HepG2 (cell line): ENCODE measurements at regions not wholly inside any gene's neighbourhood (a gene's known extent, or its start where the extent isn't known, plus 50 kb on each side); places are given as distances from the start of the nearest gene placed in this dataset.

ENCODE experiments used
- ATAC-seq: fragments of 200-7000 bp; cut with Tn5 transposase; 3 replicates; pipeline ENCODE4 v1.9.1; 2020; ENCODE audit warnings: mild to moderate bottlenecking, moderate library complexity
- BruUV-seq: library from RNA; stranded (reverse); fragments of 400-500 nt; replicated peaks from 2 replicates; lab custom pipeline; 2021; lab: Mats Ljungman, UMichigan
- CTCF ChIA-PET: fragments of 300-600 bp; formaldehyde crosslinking; extraction: SDS; loops from one replicate; lab custom pipeline; 2021; ENCODE audit warnings: low total read pairs, inconsistent platforms, low intra/inter-chr PET ratio; lab: Yijun Ruan, JAX
- POLR2A ChIA-PET: fragments of 350-600 bp; sonication (Branson Sonifier 250); formaldehyde crosslinking; loops from one replicate; lab custom pipeline; 2020; ENCODE audit warnings: antibody characterized with exemption, inconsistent platforms; lab: Yijun Ruan, JAX
- DNase-seq: peaks from one replicate; pipeline ENCODE4 v3.0.0-alpha.2; 2015; ENCODE audit warnings: low spot score
- FAIRE-seq: peaks from 3 replicates; lab custom pipeline; 2011; peaks lifted over from hg19 to GRCh38; lab: Jason Lieb, UNC
- H2AFZ ChIP-seq: one replicate; pipeline ENCODE4 v1.6.1; 2011; ENCODE audit warnings: low read length, inconsistent platforms
- H3K27ac ChIP-seq: fragments of 300-600 bp; 3 replicates; pipeline ENCODE4 v1.8.0; 2011; ENCODE audit warnings: mixed run types, mild to moderate bottlenecking, mixed read lengths, low read length, inconsistent platforms; ENCODE audit not compliant: insufficient read depth; ENCODE audit errors: extremely low read length
- H3K27me3 ChIP-seq, 2 experiments: fragments of 200-600 bp in 1 of 2; 2 replicates in 1 of 2; 3 replicates in 1 of 2; pipeline versions ENCODE4 v1.6.0 to v1.8.0; 2011; ENCODE audit warnings: low read length in 2 of 2, mild to moderate bottlenecking in 2 of 2, moderate library complexity in 2 of 2, inconsistent platforms in 1 of 2; ENCODE audit not compliant: insufficient read depth in 2 of 2, control insufficient read depth in 1 of 2
- H3K36me3 ChIP-seq, 2 experiments: fragments of 200-600 bp in 1 of 2; replicated peaks in 1 of 2; 2 replicates in 1 of 2; 3 replicates in 1 of 2; pipeline versions ENCODE4 v1.5.1 to v1.8.0; 2011; ENCODE audit warnings: low read length in 2 of 2, inconsistent platforms in 1 of 2; ENCODE audit not compliant: insufficient read depth in 2 of 2, control insufficient read depth in 1 of 2
- H3K4me1 ChIP-seq: 2 replicates; pipeline ENCODE4 v1.5.1; 2012; ENCODE audit warnings: low read length, inconsistent platforms; ENCODE audit not compliant: insufficient read depth
- H3K4me2 ChIP-seq: 2 replicates; pipeline ENCODE4 v1.6.0; 2011; ENCODE audit warnings: low read depth, low read length, inconsistent platforms
- H3K4me3 ChIP-seq, 3 experiments: fragments of 200-600 bp in 1 of 3; sonication (generic), shearing (Covaris generic) in 1 of 3; replicated peaks in 1 of 3; 2 replicates each; pipeline ENCODE4 v1.5.1; 2011 to 2016; ENCODE audit warnings: low read length in 3 of 3, inconsistent platforms in 2 of 3, low read depth in 2 of 3, mild to moderate bottlenecking in 2 of 3, control low read depth in 1 of 3, mixed read lengths in 1 of 3; ENCODE audit not compliant: insufficient read depth in 1 of 3
- H3K79me2 ChIP-seq: one replicate; pipeline ENCODE4 v1.6.1; 2011; ENCODE audit warnings: low read length, inconsistent platforms; ENCODE audit not compliant: insufficient read depth
- H3K9ac ChIP-seq: 2 replicates; pipeline ENCODE4 v1.6.0; 2011; ENCODE audit warnings: mild to moderate bottlenecking, low read depth, low read length, inconsistent platforms; ENCODE audit not compliant: insufficient read depth
- H3K9me3 ChIP-seq: 2 replicates; pipeline ENCODE4 v1.5.1; 2012; ENCODE audit warnings: mild to moderate bottlenecking, low read length
- H4K20me1 ChIP-seq: 2 replicates; pipeline ENCODE4 v1.6.0; 2011; ENCODE audit warnings: inconsistent platforms, mild to moderate bottlenecking, low read length, moderate library complexity; ENCODE audit not compliant: insufficient read depth
- AGO1 ChIP-seq: fragments of 200-400 bp; formaldehyde crosslinking; IDR thresholded peaks from 2 replicates; pipeline ENCODE4 v1.6.1; 2017; ENCODE audit warnings: mild to moderate bottlenecking, low read depth, low read length, moderate library complexity; ENCODE audit not compliant: poor library complexity, severe bottlenecking
- ELF3 ChIP-seq: IDR thresholded peaks from 2 replicates; pipeline ENCODE4 v1.6.1; 2016; ENCODE audit warnings: missing genetic modification reagents, missing compliant biosample characterization
- IRX3 ChIP-seq: sonication (generic); formaldehyde crosslinking; IDR thresholded peaks from 2 replicates; pipeline ENCODE4 v1.8.1; 2023; ENCODE audit warnings: mild to moderate bottlenecking, low read depth, missing genetic modification reagents, borderline replicate concordance
- JDP2 ChIP-seq: sonication (generic); formaldehyde crosslinking; IDR thresholded peaks from 2 replicates; pipeline ENCODE4 v1.8.1; 2022; ENCODE audit warnings: missing genetic modification reagents, borderline replicate concordance
- PAX8 ChIP-seq: sonication (generic); formaldehyde crosslinking; IDR thresholded peaks from 2 replicates; pipeline ENCODE4 v1.8.0; 2022; ENCODE audit warnings: mild to moderate bottlenecking, missing genetic modification reagents, borderline replicate concordance
- SUZ12 ChIP-seq: fragments of 150-350 bp; IDR thresholded peaks from 2 replicates; pipeline ENCODE4 v1.6.1; 2014; ENCODE audit warnings: low read depth, low read length
- ZNF563 ChIP-seq: sonication (generic); formaldehyde crosslinking; IDR thresholded peaks from 2 replicates; pipeline ENCODE4 v1.8.0; 2022; ENCODE audit warnings: mild to moderate bottlenecking, moderate library complexity, missing genetic modification reagents
- ZNF569 ChIP-seq: sonication (generic); formaldehyde crosslinking; IDR thresholded peaks from 2 replicates; pipeline ENCODE4 v1.5.0; 2020; ENCODE audit warnings: mild to moderate bottlenecking, missing genetic modification reagents, moderate library complexity, borderline replicate concordance
- WGBS: methylation state at CpG from one replicate; pipeline ENCODE4 v1.1.6; 2017; ENCODE audit warnings: low lambda C conversion rate; 5-methylcytosine and 5-hydroxymethylcytosine counted together
- in situ Hi-C: cut with HindIII; loops from 2 replicates; pipeline ENCODE4 v1.10.0; 2017; ENCODE audit warnings: low pct_unique_long_range_greater_than_20kb; ENCODE audit not compliant: extremely low pct_ligation_motif_present
- intact Hi-C: fragments of 100-400 bp; cut with micrococcal nuclease; formaldehyde crosslinking; loops from one replicate; pipeline ENCODE4 v1.10.0; 2022; ENCODE audit not compliant: unreplicated experiment
- TF ChIP-seq, protein P1 (sequence below): sonication (generic); formaldehyde crosslinking; IDR thresholded peaks from 2 replicates; pipeline ENCODE4 v1.5.0; 2020; ENCODE audit warnings: mild to moderate bottlenecking, missing genetic modification reagents, moderate library complexity

DNA sequence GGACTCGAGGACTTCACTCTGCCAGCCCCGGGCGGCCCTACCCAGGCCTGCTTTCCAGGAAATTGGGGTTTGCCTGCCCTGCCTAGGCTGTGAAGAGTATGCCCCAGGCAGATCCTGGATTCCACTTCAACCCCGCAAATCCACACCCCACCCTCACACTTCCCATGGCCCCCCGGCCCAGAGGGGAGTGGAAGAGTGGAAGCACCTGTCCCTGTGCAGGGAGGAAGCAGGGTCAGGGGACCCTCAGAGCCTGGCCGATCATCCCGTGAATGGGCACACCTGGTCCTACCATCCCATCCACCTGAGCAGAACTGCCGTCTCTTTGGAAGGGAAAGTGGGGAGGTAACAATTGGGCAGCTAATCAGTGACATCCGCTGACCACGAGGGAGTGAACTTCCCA is 245.2 kb downstream of the EIPR1 start:
- TF ChIP-seq ZNF563 (CRISPR knock-in tag), result no peak
- TF ChIP-seq ELF3, result no peak
- TF ChIP-seq IRX3 (CRISPR knock-in tag), result no peak
- TF ChIP-seq JDP2, result no peak
- TF ChIP-seq AGO1, result no peak
- TF ChIP-seq SUZ12, result no peak
- TF ChIP-seq, all 625 proteins: peak for 0
- in situ Hi-C loops, result no loop called here
- Histone ChIP-seq H3K27ac (no peak overlapping the region), H3K9ac (no peak overlapping the region), H3K27me3 (no peaks in the 10 kb centered on the region), H3K4me2 (no peak overlapping the region), H3K79me2 (no peaks in the 10 kb centered on the region), H3K4me1 (no peaks in the 10 kb centered on the region), H3K36me3 (no peaks in the 10 kb centered on the region), H3K9me3 (no peaks in the 10 kb centered on the region), H4K20me1 (no peaks in the 10 kb centered on the region), H3K4me3 (no peak overlapping the region), H2AFZ (no peak overlapping the region)
- ChIA-PET CTCF (no interaction called here), POLR2A (no interaction called here)
- no peak for DNase-seq
- 80% methylated on average over 9 of the region's 10 CpGs for WGBS
- no peak for FAIRE-seq
- intact Hi-C loops, result no loop called here
- 0 out of 3 replicates have a peak, but pooled peaks have one; percentile 12 for ATAC-seq
- no TSS peak for BruUV-seq

DNA sequence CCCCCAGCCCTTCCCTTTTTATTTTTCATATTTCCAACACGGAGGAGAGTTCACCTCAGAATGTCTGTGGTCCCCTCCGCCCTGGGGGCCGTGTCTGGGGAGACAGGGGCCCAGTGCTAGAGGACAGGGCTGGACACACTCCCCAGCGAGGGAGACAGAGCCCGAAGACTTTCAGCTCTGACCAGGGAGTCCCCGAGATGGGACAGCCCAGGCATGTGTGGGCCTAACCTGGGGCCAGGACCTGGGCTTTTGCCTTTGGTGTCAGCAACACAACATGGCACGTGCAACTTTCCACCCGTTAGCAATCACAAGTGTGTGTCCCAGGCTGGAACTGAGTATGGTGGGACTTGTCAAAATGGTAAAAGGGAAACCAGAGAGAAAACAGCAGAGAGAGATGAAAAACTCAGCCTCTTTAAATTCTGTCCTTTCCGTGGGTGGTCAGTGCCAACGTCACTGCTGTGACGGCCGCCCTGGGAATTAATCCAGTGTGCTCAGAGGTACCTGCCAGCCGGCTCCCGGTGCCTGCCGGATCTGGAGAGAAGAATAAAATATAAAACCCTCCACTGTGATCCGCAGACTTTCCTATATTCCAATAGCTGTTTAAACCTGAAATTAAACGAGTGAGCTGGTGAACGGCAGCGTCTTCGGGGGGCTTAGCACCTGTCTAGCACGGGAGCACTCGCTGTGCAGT is 245.8 kb downstream of the EIPR1 start:
- ChIA-PET POLR2A (no interaction called here), CTCF (no interaction called here)
- intact Hi-C loops, result no loop called here
- Histone ChIP-seq H3K27ac (no peak overlapping the region), H4K20me1 (no peaks in the 10 kb centered on the region), H2AFZ (no peak overlapping the region), H3K4me1 (no peaks in the 10 kb centered on the region), H3K9me3 (no peaks in the 10 kb centered on the region), H3K36me3 (no peaks in the 10 kb centered on the region), H3K27me3 (no peaks in the 10 kb centered on the region), H3K4me2 (no peak overlapping the region), H3K79me2 (no peaks in the 10 kb centered on the region), H3K9ac (no peak overlapping the region), H3K4me3 (no peak overlapping the region)
- FAIRE-seq (no peak), DNase-seq (no peak), ATAC-seq (peak; percentile 49)
- TF ChIP-seq, protein P1, sequence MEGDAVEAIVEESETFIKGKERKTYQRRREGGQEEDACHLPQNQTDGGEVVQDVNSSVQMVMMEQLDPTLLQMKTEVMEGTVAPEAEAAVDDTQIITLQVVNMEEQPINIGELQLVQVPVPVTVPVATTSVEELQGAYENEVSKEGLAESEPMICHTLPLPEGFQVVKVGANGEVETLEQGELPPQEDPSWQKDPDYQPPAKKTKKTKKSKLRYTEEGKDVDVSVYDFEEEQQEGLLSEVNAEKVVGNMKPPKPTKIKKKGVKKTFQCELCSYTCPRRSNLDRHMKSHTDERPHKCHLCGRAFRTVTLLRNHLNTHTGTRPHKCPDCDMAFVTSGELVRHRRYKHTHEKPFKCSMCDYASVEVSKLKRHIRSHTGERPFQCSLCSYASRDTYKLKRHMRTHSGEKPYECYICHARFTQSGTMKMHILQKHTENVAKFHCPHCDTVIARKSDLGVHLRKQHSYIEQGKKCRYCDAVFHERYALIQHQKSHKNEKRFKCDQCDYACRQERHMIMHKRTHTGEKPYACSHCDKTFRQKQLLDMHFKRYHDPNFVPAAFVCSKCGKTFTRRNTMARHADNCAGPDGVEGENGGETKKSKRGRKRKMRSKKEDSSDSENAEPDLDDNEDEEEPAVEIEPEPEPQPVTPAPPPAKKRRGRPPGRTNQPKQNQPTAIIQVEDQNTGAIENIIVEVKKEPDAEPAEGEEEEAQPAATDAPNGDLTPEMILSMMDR (CRISPR knock-in tag), result no peak
- TF ChIP-seq ZNF569 (CRISPR knock-in tag) (no peak), PAX8 (CRISPR knock-in tag) (no peak)
- BruUV-seq, result no TSS peak
- WGBS, result 64% methylated on average over 22 of the region's 22 CpGs
- in situ Hi-C loops, result no loop called here
